NCI-H524 (cell line): ENCODE measurements at regions not wholly inside any gene's neighbourhood (a gene's known extent, or its start where the extent isn't known, plus 50 kb on each side); places are given as distances from the start of the nearest gene placed in this dataset.

Source experiments
- DNase-seq, 2 experiments: peaks; one replicate each; lab custom pipeline; 2025; lab: John Stamatoyannopoulos, UW

DNA sequence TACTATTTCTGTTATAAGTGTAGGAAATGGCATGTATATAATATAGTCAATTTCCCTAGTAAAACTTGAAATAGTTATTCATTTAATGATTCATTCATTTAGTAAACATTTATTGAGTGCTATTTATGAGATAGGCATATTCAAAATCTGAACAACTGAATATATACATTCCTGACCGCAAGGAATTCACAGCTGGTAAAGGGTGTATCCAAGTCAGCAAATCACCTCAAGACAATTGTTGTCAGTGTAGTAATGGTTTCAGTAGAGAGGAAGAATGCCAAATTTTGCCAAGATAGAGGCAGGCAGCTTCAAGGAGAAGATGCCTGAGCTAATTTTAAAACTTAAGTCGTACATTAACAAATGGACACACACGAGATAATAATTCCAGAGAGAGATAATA is 89.8 kb upstream of the CHST9 start:
- no peak for DNase-seq

DNA sequence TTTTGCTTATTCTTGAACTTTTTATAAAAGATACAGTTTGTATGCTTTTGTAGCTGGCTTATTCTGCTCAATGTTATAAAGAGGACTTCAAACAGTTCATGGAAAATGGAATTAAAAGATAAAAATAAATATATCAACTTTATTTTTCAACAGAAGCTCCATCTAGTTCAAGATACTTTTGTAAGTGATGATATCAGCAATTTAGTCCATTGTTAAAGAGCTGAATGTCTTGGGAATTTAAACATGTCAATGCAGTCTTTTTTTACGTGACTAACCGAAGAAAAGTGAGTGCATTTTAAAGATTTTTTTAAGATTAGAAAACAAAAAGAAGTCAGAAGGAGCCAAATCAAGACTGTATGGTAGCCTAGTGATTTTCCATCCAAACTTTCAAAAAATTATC is 85.4 kb upstream of the CHST9 start:
- no peak for DNase-seq

DNA sequence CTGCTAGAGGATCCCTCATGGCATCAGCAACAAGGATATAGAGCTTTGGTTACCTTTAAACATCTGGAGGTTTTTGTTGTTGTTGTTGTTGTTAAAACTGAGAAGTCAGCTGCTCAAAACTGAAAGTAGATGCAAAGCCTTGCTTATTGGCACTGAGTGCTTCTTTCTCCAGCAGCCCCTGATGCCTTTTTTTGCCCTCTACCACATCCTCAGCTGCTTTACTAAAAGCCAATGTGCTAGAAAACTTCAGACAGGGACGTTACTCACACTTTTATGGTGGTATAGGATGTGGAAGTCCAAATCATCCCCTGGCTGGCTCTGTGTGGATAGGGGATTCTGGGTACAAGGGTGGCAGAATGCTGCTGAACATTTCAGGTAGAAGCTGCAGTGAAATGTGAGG is 78.3 kb upstream of the CHST9 start:
- no peak for DNase-seq

DNA sequence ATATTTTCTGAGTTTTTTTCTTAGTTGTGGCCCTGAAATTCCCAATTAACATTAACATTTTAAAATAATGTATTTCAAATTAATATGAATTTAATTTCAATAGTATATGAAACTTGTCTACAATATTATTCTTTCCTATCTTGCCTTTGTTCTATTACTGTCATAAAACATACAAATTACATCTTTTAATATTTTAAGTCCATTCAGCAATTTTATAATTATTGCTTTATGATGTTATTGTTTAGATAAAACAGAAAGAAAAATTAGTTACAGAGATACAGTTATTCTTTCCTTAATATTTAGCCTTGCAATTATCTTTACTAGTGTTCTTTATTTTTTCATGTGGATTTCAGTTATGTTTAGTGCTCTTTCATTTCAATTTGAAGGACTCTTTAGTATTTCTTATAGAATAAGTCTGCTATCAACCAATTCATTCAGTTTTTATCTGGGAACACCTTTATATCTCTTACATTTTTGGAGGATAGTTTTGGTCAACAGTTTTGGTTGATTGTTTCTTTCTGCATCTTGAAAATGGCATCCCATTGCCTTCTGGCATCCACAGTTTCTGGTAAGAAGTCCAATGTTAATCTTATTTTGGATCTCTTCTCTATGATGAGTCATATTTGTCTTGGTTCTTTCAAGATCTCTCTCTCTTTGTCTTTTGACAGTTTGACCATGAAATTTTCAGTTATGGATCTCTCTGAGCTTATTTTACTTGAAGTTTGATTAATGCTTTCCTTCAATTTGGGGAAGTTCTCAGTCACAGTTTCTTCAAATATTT is 76.9 kb upstream of the CHST9 start:
- DNase-seq = no peak

DNA sequence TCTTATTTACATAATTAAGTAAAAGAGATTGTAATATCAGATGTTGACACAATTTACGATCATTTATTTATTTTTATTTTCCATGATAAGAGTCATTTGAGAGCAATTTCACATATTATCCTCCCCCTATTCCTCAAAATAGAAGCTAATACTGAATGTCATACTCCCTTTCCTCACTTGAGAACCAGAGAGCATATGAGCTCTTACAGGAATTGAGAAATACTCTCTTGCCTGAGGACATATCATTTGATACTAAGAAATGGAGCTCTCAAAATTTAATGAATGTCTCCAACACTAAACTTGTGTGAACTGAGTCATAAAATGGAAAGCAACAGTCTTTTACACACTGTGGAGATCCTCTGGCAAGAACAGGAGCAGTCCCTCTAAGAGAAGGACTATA is 68.5 kb upstream of the CHST9 start:
- no peak for DNase-seq

DNA sequence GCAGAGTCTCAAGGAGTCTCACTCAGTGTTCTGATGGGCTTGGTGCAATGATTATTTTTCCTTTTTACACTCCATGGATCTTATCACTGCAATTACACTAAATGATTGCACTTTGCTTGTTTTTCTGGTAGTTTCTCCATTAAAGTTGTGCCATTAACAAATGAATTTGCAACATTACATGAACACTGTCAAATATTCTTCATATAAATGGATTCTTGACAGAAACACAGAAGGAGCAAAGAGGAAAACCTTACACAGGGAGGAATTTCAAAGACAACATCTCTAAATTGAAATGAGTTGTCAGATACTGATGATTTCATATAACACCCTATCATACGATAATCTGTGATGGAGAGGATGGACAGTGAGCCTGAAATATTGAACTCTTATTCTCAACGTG is 65.4 kb upstream of the CHST9 start:
- no peak for DNase-seq

DNA sequence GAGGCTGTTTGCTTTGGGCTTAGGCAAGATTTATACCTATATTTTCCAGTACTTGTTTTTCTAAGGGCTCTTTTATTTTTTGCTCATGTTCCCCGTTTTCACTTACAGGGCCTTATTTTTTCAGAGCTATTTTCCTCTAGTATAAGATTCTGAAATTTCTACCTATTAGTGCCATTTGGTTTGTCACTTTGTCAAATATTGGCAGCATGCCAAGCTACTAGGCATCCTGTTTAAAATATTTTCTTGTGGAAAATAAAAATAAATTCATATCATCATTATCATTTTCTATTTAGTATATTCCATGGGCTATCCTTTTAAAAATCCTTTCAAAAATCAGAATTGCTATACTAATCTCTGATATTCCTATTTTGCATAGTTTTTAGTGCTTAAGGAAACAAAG is 64.8 kb upstream of the CHST9 start:
- no peak for DNase-seq

DNA sequence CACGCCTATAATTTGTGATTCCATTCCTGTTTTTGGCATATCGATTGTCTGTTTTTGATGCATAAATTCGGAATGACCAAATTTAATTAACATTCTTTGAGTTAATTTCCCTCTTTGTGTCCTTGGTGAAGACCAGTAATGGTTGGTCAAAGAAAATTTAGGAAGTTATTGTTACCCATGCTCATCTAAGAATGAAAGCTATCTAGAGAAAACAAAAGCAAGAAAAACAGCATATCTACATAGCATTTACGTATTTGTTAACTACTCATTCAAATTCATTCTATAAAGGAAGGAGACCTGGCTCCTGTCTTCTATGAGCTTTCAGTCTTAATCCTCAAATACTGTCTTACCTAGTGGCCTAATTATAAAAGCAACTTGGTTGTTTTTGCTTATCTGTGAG is 59.2 kb upstream of the CHST9 start:
- DNase-seq = no peak

DNA sequence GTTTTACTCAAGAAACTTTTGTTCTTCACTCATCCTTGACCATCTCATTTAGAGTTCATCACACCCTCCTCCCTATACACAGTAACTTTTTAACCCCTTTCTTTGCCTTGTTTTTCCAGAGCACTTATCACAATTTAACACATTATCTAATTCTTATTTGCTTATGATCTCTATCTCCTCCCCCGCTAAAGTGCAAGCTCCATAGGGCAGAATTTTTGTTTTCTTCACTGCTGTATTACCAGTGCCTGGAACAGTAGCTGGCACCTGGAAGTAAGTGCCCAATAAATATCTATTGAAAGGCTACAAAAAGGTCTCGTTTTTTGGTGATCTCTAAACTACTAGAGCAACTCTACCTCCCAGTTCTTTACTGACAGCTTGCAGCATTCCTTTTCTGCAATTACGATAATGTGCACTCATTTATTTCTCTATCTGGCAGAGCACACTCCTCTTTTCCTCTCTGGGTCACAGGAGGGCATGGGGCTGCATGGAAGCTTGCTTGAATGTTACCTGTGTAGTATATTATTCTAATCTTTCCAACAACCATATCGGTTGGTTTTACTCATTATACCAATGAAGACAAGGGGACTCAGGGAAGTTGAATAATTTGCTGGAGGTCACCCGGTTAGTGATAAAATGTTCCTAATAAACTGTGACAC is 57.4 kb upstream of the CHST9 start:
- no peak for DNase-seq

DNA sequence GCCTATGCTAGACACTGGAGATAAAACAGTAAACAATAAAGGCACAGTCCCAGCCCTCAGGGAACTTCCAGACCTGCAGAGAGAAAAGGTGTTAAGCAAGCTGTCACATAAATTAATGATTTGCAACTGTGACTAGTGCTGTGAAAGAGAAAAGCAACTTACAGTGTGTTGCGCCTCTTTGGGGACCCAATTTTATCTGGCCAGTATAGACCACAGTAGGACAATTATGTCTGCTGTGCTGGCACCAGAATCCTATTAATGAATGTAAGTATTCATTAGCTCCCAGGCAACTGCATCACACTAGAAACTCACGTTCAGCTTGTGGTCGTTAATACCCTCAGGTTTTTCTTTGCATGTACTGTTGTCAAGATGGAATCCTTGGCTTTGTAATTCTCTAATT is 55.3 kb upstream of the CHST9 start:
- DNase-seq = no peak

DNA sequence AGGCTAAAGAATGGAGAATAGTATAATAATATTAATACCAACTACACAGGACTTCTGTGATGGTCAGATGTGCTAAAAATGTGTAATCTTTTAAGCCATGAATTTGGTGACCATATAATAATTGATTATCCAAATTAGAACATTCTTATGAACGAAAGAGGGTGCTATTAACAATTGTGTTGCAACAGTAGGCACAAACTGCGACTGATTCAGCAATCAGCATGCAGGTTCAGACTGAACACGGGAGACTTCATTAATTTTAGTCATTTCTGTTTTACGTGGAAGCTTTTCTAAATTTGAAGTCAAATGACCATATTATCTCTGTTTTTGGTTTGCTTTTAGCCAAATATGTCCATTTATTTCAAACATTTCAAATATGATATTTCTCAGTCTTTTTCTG is 54.6 kb upstream of the CHST9 start:
- DNase-seq = no peak

DNA sequence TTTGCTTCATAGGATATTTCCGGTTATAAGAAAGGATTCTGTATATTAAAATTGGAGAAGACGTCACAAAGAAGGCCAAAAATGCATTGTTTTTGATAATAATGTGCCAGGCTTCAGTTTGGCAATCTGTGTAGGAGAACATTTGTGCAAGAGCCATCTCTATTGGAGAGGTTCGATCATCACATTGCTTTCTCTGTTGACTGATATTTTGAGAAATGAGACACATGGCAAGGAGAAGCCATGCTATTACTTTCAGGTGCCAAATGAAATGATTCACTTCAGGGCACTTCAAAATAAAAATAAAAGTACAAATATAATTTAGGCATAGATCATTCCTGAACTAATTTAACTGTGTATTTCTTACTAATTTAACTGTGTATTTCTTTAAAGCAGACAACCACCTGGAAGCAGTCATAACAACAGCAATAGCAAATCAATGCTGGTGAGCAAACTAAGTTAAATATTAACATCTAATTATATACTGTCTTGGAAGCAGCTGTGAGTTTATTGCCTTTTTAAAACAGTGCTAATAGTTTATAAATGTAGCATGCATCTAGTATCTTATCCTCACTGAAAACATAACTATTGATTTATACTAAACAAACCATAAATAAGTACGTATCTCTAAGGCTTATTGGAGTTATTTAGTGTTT is 50.2 kb upstream of the CHST9 start:
- DNase-seq = no peak
